Bone marrow (tissue), 2 donors: ENCODE measurements at regions not wholly inside any gene's neighbourhood (a gene's known extent, or its start where the extent isn't known, plus 50 kb on each side); places are given as distances from the start of the nearest gene placed in this dataset.

Source experiments
- DNase-seq, 2 donors: peaks; one replicate each; lab custom pipeline; 2025; lab: John Stamatoyannopoulos, UW

GRCh38 chr4:43781125-43781524, 667.5 kb downstream of the KCTD8 start:
- no peak for DNase-seq

GRCh38 chr4:43782391-43782790, 666.2 kb downstream of the KCTD8 start:
- no peak for DNase-seq

GRCh38 chr4:43816116-43816515, 632.5 kb downstream of the KCTD8 start:
- DNase-seq, result no peak

GRCh38 chr4:43822621-43823020, 626.0 kb downstream of the KCTD8 start:
- DNase-seq, result no peak

GRCh38 chr4:43835869-43836268, 612.7 kb downstream of the KCTD8 start:
- DNase-seq, result no peak

- DNase-seq, result no peak
These were observed 611.4 kb downstream of the KCTD8 start for GRCh38 chr4:43837171-43837570.

GRCh38 chr4:43837604-43838003, 611.0 kb downstream of the KCTD8 start:
- no peak for DNase-seq

- DNase-seq, result no peak
These were observed 606.0 kb downstream of the KCTD8 start for GRCh38 chr4:43842594-43842993.

GRCh38 chr4:43843501-43843900, 605.1 kb downstream of the KCTD8 start:
- DNase-seq, result no peak

- DNase-seq, result no peak
These were observed 602.5 kb downstream of the KCTD8 start for GRCh38 chr4:43846111-43846587.

GRCh38 chr4:43853565-43854264, 594.9 kb downstream of the KCTD8 start:
- DNase-seq, result no peak

GRCh38 chr4:43855283-43855682, 593.3 kb downstream of the KCTD8 start:
- no peak for DNase-seq

GRCh38 chr4:43864616-43865146, 583.9 kb downstream of the KCTD8 start:
- no peak for DNase-seq

GRCh38 chr4:43867908-43868307, 580.7 kb downstream of the KCTD8 start:
- no peak for DNase-seq

GRCh38 chr4:43875655-43876054, 573.0 kb downstream of the KCTD8 start:
- DNase-seq, result no peak

- no peak for DNase-seq
These were observed 566.1 kb downstream of the KCTD8 start for GRCh38 chr4:43882470-43882869.

GRCh38 chr4:43886196-43886595, 562.4 kb downstream of the KCTD8 start:
- DNase-seq, result no peak

GRCh38 chr4:43898836-43899235, 549.8 kb downstream of the KCTD8 start:
- DNase-seq, result no peak

- DNase-seq, result no peak
These were observed 545.2 kb downstream of the KCTD8 start for GRCh38 chr4:43903456-43903855.

- DNase-seq, result no peak
These were observed 530.2 kb downstream of the KCTD8 start for GRCh38 chr4:43918377-43918776.

GRCh38 chr4:43932448-43932847, 516.2 kb downstream of the KCTD8 start:
- no peak for DNase-seq

GRCh38 chr4:43943998-43944397, 504.6 kb downstream of the KCTD8 start:
- no peak for DNase-seq

GRCh38 chr4:43959976-43960375, 488.6 kb downstream of the KCTD8 start:
- DNase-seq, result no peak

GRCh38 chr4:43968011-43968410, 480.6 kb downstream of the KCTD8 start:
- DNase-seq, result no peak
